ENCODE measurements at regions not wholly inside any gene's neighbourhood (a gene's known extent, or its start where the extent isn't known, plus 50 kb on each side); places are given as distances from the start of the nearest gene placed in this dataset.
"Not testable (repeated sequence)": the region's sequence is repeated elsewhere in the genome, so short reads cannot be mapped to it uniquely, and the experiment has no call there.

DNA sequence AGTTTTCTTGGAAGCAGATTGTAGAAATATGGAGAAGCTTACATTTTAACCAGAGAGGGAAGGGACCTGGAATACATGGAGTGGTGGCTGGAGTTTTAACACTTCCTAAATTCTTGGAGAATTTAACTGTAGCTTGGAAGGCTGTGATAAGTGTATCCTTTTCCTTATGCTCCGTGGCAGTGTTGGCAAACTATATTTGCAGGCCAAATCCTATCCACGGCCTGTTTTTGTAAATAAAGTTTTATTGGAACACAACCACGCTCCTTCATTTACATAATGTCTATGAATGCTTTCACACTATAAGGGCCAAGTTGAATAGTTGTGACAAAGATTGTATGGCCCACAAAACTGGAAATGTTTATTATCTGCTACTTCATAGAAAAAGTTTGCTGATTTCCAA, 110.6 kb upstream of the MIR17HG start:
- DNase-seq: no peak

DNA sequence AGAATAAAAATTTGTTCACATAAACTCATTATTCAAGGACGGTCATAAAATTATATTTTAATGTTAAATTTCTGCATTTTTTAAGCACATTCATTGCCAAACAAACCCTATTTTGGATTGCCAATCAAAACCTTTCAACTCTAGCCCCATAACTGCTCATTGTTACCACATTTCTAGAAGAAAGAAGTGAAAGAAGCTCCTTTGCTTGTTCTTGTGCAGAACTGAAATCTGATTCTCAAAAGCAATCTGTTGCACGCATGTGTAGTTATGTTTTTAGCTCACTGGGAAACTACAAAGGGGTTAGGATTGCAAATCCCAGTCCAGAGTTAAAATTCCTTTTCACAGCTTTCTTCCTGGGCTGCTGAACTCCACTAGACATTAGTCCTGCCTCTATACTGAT, 109.5 kb upstream of the MIR17HG start:
- DNase-seq: no peak

DNA sequence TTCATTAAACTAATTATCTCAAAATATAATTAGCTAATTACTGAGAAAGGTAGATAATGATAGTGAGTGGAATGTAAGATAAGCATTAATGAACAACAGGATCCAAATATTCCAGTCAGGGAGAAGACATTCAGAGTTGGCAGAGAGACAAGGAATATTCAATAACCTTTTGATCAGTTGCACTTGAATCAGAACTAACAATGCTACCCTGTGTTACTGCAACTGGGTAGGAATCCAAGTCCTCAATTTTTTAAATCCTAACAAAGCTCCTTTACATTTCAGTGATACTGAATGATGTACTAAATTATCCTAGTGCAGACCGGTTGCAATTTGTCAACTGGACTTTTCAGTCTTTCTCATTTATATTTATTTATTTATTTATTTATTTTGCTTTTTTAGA, 107.1 kb upstream of the MIR17HG start:
- DNase-seq: no peak

DNA sequence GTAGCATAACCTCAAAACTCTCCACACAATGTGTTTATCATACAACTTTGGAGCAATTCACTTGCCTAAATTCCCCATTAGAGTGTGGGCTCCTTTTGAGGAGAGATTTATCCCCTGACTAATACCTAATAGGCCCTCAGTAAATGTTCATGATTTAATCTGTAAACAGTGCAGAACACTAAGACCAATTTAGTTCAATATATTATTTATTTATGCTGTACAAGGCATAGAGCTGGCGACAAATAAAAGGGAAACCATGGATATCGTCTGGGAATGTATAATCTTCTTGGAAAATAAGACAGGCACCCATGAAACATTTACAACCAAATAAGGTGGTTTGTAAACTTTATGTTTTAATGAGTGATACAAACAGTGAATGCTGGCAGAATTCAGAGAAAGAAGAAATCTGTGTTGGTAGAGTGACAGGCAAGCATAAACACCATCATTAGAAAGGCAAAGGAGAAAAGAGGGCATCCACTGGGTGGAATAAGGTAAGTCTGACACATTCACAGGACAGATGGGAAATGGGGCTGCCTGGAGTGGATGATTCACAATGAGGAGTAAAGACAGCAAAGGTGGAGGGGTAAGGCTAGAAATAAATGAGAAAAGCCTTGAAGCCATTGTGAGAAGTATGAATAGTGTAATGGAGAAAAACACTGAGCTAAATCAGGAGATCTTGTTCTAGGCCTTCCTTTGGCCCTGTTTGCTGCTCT, 106.1 kb upstream of the MIR17HG start:
- DNase-seq: no peak

DNA sequence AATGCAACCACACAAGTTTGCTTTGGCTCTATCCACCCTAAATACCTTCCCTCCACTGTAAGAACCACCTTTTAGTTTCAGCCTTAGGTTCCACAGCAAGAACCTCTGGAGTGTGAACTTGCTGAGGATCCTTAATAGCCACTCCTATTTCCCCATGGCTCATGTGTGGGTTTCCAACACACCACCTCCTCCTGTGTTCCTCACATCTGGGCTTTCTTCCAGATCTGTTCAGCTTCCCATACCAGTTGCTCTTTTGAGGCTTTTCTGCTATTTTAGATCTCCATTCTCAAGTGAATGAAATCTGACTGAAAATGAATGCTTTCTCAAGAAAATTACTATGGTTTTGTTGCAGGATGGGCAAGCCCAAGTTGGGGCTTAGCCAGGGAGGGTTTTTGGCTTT, 104.8 kb upstream of the MIR17HG start:
- DNase-seq: no peak

DNA sequence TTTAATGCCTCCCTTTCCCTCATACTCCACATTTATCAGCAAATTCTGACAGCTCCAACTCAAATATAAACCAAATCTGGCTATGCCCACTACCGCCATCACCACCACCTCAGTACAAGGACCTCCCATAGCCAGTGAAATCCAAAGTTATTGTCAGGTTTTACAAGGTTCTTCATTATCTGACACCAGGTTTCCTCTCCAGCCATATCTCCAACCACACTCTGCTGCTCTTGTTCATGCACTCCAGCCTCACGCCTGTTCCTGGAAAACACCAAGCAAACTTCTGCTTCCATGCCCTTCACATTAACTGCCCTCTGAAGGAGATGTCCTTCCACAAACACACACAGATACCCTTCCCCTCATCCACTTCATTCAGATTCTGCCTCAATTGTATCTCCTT, 102.2 kb upstream of the MIR17HG start:
- DNase-seq: no peak

DNA sequence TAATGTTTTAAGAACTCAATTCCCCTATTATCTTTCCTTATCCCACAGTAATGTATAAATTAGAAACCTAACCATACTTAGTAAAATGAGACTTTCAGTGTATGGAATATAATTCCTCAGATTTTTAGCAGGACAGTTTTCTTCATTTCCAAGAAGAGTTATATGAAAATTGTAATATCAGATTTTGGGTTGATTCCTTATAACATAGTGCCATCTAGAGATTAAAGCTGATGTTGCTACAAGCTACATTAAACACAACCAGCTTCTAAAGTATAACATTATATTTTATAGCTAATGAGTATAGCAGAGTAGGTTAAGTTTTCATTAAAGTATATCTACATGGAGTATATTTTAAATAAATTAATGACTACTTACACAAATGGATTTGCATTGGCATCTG, 99.7 kb upstream of the MIR17HG start:
- no peak for DNase-seq

DNA sequence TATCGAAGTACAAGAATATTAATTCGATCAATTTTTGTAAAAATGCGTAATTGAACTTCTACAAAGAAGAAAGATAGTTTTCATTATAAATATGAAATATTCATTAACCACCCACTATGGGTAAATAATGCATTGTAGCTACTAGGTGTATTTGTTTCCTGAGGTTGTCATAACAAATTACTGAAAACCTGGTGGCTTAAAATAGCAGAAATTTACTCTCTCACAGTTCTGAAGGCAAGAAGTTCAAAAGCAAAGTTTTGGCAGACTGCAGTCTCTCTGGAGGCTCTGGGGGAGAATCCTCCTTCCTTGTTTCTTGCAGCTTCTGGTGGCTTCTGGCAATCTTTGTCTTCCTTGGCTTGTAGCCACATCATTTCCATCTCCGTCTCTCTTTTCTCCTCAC, 99.2 kb upstream of the MIR17HG start:
- no peak for DNase-seq

DNA sequence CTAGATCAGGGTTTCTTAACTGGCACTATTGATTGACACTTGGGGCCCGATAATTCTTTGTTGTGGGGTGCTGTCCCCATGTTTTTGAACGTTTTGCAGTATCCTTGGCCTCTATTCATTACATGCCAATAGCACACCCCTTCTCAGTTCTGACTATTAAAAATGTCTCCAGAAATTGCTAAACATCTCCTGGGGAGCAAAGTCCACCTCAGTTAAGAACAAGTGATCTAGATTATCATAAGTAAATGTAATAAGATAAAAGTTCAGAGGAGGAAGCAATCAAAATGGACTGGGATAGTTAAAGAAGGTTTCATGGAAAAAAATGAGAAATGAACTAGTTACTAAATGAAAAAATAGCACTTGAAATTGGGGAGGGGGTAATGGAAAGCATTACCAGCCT, 98.1 kb upstream of the MIR17HG start:
- no peak for DNase-seq

DNA sequence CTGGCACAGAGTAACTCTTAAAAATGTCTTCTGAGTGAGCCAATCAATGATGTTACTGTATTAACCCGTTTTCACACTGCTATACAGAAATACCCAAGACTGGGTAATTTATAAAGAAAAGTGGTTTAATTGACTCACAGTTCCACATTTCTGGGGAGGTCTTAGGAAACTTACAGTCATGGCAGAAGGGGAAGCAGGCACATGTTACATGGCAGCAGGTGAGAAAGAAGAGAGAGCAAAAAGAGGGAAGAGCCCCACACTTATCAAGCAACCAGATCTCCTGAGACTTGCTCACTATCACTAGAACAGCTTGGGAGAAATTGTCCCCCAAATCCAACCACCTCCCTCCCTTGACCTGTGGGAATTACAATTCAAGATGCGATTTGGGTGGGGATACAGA, 97.6 kb upstream of the MIR17HG start:
- no peak for DNase-seq

DNA sequence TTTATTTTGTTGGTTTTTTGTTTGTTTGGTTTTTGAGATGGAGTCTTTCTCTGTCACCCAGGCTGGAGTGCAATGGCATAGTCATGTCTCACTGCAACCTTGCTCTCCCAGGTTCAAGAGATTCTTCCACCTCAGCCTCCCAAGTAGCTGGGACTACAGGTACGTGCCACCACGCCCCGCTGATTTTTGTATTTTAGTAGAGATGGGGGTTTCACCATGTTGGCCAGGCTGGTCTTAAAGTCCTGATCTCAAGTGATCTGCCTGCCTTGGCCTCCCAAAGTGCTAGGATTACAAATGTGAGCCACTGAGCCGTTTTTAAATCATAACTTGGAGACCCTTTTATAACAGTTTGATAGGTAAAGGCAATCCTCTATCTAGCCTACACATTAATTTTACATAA, 95.9 kb upstream of the MIR17HG start:
- not testable (repeated sequence) for DNase-seq

DNA sequence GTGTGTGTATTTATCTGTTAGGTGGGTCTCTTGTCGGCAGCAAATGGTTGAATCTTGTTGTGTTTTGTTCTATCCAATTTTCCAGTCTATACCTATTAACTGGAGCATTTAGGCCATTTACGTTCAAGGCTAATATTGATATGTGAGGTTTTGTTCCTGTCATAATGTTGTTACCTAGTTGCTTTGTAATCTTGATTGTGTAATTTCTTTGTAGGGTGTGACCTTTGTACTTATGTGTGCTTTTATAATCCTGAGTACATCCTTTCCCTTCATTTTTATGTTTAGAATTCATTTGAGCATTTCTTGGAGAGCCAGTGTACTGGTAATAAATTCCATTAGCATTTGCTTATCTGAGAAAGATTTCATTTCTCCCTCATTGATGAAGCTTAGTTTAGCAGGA, 83.0 kb upstream of the MIR17HG start:
- DNase-seq: no peak

DNA sequence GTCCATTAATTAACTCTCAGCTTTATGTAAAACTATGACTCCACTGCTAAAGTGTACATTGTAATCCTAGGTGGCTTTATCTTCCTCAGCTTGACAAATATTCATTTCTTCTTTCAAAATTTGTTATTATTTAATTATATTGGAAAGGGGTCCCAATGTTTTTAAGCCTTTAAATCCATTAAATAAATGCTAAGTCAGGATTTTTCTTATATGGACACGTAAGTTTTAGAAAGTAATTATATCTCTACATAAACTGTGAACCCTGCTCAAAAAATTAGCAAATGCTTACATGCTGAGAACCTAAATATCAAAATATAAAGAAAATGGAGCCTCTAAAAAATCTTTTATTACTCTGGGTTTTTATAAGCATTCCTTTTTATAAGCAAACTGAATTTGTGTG, 78.2 kb upstream of the MIR17HG start:
- no peak for DNase-seq

DNA sequence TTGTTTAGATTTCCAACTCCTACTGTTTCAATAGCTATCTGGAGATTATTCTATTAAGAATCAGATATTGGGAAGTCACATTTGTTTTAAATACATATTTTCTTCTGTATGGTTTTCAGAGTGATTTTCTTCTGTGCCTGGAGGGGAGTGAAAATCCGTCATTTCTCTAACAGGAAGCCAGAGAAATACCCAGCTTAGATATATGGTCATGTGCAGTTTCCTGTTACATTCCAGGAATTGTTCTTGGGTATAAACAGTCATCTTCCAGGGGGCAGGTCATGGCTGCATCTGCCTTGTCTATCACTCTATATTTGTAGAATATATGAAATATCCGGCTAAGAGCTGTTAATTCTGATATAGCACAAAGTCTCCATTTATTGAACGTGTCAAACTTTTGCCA, 77.5 kb upstream of the MIR17HG start:
- no peak for DNase-seq

DNA sequence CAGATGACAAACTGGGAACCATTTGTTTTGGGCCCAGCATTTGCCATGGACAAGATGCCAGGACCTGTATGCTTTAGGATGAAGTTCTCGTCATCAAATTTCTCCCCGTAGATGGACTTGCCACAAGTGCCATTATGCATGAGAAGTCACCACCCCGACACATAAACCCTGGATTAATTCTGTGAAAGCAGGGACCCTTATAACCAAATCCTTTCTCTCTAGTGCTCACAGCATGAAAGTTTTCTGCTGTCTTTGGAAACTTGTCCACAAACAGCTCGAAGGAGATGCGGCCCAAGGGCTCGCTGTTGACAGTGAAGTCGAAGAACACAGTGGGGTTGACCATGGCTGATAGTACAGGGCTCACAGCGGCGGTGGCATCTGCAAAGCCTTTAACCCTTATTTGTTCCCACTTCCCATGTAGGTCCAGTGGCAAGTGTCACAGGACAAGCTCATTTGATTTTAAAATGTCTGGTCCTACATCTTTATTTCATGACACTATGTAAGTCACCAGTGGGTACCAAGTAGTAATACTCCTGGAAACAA, 75.2 kb upstream of the MIR17HG start:
- DNase-seq: no peak

DNA sequence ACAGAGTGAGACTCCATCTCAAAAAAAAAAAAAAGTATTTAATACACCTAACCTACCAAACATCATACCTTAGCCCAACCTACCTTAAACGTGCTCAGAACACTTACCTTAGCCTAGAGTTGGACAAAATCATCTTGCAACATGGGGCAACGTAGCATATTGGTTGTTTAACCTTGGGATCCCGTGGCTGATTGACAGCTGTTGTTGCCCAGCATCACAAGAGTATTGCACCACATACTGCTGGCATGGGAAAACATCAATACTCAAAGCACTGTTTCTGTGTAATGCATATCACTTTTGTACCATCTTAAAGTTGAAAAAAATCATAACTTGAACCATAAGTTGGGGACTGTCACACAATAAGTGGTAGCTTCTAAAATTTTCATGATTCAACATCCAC, 73.8 kb upstream of the MIR17HG start:
- no peak for DNase-seq

DNA sequence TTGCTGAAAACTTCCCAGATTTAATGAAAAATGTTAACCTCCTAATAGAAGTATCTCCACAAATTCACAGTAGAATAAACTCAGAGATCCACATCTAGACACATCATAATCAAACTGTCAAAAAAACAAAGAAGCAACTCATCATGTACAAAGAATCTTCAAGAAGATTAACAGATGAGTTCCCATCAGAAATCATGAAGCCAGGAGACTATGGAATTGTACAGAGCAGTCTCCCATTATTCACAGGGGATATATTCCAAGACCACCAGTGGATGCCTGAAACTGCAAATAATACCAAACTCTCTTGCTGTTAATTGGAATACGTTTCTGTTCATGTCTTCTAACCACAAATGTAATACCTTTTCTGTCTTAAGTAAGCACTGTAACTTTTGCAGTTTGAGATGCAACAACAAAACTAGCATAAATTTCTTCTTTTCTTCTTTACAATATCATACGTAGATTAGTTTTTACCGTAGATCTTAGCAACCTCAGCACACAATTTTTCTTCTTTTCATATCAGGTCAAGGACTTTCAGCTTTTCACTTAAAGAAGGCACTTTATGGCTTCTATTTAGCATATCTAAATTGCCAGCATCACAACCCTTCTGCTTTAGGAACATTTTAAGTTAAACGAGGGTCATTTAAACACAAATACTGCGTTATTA, 70.3 kb upstream of the MIR17HG start:
- no peak for DNase-seq

DNA sequence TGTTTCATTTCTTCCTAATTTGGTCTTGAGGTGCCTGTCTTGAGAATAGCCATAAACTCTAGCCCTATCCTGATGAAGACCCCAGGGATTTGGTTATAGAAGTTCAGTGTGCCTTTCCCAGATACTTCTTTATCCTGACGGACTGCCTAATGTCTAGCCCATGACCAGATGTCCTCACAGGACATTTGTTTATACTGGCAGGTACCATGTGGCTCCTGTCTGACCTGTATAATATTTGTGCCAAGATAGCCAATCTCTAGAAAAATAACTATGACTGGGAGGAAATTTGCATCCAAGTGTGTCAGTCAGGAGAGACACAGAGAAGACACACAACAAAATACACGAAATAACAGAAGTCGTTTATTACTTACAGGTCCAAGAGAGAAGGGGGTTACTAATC, 69.2 kb upstream of the MIR17HG start:
- no peak for DNase-seq

DNA sequence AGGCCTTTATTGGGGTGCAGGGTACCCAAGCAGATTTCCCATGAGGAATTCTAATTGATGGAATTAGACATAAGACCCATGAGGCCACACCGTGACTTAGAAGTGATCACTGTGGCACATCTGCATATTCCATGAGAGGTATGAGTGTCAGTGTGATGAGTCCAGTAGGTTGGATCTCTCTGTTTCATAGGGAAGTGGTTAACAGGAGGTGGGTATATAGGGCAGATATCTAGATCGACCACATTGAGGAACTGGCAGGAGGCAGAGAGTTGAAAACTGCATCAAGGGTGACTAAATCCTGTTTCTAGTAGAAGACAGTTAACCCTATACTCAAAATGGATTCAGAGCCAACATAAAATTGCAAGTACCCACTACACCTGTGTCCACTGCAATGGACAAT, 68.6 kb upstream of the MIR17HG start:
- no peak for DNase-seq

DNA sequence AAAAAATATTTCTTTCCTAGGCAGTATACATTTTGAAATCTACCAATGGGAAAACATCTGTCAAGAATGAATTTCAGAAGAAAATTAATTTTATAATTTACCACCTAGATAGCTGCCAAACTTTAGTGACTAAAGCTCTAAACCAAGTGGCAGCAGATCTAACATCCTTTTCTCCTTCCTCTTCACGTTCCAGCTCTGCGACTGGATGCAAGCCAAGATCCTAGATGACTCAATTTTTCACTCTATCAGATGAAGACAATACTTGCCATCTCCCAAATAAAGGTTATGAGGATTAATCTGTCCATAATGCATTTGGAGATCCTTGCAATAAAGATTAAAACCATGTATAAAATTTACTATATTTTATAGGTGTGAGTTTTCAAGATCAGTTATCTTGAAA, 66.7 kb upstream of the MIR17HG start:
- DNase-seq: no peak

DNA sequence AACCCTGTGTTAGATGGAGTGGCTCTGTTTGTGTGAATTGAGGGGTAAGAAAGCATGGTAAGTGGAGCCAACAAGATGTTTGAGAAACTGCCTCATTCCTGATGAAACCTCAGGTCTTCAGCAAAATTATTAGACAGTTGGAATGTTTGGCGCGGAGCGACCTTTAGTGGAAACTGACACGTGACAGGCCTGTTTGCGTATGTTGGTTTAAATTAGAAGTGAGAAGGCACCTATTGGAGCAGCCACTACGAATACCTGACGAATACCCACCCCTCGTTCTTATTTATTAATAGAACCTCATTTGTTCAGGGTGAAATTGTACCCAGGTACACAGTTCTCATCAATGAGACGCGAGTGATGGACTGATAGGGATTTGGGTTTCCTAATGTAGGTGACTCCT, 63.2 kb upstream of the MIR17HG start:
- no peak for DNase-seq

DNA sequence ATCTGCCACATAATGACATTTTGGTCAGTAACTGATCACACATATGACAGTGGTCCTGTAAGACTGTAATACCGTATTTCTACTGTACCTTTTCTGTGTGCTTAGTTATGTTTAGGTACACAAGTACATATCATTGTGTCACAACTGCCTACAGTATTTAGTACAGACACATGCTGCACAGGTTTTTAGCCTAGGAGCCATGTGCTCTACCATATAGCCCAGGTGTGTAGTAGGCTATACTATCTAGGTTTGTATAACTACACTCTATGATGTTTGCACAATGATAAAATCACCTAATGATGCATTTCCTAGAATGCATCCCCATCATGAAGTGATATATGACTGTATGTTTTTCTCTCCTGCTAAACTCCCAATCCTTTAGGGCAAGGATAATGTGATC, 61.2 kb upstream of the MIR17HG start:
- no peak for DNase-seq

DNA sequence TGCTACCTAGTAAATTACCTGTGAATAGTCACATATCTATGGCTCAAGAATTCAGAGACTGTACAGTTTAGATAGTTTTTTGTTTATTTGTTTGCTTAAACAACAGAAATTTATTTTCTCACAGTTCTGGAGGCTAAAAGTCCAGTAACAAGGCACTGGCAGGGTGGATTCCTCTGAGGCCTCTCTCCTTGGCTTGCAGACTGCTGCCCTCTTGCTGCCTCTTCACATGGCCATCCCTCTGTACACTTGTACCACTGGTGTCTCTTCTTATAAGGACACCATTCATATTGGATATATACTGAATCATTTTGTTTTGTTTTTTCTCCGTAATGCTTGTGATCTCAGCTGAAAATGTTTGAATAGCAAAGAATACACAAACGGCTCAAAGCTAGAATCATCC, 56.4 kb upstream of the MIR17HG start:
- DNase-seq: no peak

DNA sequence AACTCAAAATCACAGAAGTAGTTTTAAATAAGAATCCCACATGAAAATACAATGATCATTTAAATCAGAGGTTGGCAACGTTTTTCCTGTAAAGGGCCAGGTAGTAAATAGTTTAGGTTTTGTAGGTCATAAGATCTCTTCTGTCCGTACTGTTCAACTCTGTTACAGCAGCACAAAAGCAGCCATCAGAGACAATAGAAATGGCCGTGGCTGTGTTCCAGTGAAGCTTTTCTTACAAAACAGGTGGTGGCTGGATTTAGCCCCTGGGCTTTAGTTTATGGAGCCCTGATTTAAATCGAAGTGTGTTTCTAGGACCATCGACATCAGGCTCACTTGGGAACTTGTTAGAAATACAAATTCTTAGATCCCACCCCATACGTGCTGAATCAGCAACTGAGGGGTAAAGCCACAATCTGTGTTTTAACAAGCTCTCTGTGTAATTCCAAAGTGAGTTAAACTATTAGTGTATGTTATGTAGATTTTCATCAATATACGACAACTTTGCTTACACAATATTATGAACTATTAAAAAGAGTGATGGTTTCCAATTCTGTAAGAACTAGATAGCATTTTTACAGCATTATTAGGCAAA, 54.8 kb upstream of the MIR17HG start:
- no peak for DNase-seq
